C1 segment of cervical spinal cord (tissue), 14 donors: ENCODE measurements at regions not wholly inside any gene's neighbourhood (a gene's known extent, or its start where the extent isn't known, plus 50 kb on each side); places are given as distances from the start of the nearest gene placed in this dataset.
A peak's percentile ranks its signal among the peaks of the same experiment; 100 is the strongest.
"Not testable (repeated sequence)": the region's sequence is repeated elsewhere in the genome, so short reads cannot be mapped to it uniquely, and the experiment has no call there.

Source experiments
- DNase-seq, 14 donors: peaks; one replicate each; lab custom pipeline; 2025; lab: John Stamatoyannopoulos, UW

DNA sequence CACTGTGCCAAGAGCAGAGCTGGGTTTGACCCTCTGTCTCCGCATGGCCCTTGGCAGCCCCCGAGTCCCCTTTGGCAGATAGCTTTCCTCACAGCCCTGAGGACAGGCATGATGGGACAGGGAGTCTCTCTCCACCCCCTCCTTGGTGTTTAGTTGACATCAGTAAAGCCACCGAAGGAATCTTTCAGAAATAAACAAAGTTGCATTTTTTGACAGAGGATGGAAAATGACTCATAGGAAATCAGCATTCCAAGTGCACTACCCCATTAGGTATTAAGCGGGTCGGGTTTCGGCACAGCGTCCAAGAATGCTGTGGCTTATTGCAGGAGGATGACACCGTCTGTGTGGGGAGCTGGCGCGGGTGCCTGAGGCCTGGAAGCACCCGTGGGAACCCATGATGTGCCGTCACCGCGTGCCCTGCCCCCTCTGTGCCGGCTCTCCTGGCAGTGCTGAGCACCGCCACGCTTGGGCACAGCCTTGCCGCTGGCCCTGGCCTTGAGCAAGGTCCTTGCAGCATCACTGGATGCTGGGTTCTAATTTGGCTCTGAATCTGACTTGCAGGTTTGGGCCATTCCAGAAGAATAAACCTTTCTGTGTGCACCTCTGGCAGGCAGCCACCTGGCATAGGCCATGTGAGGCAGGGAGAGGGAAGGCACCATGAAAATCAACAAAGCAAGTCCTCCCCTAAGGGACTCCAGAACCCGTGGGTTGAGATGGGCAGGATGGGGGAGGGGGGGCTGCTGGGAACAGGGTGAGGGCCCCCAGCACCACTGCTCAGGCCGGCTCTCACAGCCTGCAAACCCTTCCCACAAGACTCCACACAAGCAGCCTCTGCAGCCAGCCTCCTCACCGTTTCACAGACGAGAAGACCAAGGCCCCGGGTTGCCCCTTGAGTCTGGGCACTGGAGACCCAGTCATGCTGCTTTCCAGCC is 50.5 kb upstream of the ZNF469 start:
- peak in 3 of 14 donors; percentile 4 to 58 (median 7) for DNase-seq

DNA sequence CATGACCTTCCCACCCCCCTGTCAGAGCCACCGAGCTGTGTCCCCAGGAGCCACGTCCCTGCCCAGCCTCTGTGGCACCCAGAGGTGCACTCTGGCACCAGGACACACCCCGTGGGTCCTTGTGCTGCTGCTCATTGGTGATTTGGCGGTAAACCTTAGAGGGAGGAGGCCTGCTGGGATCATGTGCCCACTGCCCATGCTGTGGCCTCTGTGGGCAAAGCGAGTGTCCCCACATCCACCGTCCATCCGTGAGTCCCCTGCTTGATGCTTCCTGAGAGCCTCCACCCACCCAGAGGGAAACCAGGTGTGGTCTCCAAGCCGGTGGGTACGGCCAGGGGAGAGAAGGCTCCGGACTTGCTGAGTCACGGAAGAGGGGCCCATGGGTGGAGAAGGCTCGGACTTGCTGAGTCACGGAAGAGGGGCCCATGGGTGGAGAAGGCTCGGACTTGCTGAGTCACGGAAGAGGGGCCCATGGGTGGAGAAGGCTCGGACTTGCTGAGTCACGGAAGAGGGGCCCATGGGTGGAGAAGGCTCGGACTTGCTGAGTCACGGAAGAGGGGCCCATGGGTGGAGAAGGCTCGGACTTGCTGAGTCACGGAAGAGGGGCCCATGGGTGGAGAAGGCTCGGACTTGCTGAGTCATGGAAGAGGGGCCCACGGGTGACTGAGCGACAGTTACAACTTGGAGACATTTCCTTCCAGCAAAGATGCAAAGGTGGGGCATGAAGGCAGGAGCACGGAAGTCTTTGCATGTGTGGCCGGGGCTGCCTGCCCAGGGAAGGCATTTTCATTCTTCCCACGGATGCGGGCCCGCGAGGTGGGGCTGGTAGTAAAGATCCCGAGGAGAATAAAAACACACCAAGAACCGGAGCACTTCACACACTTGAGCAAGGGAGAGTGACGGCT is 49.6 kb upstream of the ZNF469 start:
- not testable (repeated sequence) for DNase-seq
